DND-41 (cell line): ENCODE measurements at regions not wholly inside any gene's neighbourhood (a gene's known extent, or its start where the extent isn't known, plus 50 kb on each side); places are given as distances from the start of the nearest gene placed in this dataset.

Experiments
- EZH2 ChIP-seq: IDR thresholded peaks from 3 replicates; pipeline ENCODE4 v1.6.1; 2012; ENCODE audit warnings: borderline replicate concordance, low read depth, mild to moderate bottlenecking, moderate library complexity, low read length, inconsistent platforms; ENCODE audit not compliant: severe bottlenecking
- TF ChIP-seq, protein P1 (sequence below): IDR thresholded peaks from 2 replicates; pipeline ENCODE4 v1.5.1; 2012; ENCODE audit warnings: borderline replicate concordance, low read length, moderate library complexity, mild to moderate bottlenecking; ENCODE audit not compliant: poor library complexity, severe bottlenecking; ENCODE audit errors: extremely low read depth

DNA sequence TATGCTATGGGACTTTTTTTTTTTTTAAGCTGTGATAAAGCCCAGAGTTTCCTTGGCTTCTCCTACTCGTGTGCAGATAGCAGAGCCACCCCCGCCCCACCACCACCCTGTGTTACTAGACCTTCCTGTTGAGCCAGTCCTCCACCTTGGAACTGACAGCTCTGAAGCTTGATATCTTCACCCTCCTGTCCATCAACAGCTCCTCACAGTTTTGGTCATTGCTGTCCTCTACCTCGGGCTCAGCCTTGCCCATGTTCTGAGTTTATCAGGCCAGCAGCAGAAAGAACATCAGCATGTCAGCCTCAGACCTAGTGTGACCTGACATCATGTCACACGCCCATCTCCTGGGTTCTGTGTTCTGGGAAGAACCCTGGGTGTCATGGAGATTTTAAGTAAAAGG lies 167.1 kb upstream of the RAI14 start:
- TF ChIP-seq, protein P1, sequence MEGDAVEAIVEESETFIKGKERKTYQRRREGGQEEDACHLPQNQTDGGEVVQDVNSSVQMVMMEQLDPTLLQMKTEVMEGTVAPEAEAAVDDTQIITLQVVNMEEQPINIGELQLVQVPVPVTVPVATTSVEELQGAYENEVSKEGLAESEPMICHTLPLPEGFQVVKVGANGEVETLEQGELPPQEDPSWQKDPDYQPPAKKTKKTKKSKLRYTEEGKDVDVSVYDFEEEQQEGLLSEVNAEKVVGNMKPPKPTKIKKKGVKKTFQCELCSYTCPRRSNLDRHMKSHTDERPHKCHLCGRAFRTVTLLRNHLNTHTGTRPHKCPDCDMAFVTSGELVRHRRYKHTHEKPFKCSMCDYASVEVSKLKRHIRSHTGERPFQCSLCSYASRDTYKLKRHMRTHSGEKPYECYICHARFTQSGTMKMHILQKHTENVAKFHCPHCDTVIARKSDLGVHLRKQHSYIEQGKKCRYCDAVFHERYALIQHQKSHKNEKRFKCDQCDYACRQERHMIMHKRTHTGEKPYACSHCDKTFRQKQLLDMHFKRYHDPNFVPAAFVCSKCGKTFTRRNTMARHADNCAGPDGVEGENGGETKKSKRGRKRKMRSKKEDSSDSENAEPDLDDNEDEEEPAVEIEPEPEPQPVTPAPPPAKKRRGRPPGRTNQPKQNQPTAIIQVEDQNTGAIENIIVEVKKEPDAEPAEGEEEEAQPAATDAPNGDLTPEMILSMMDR: no peak
- no peak for TF ChIP-seq EZH2
